HepG2 (cell line): ENCODE measurements at regions not wholly inside any gene's neighbourhood (a gene's known extent, or its start where the extent isn't known, plus 50 kb on each side); places are given as distances from the start of the nearest gene placed in this dataset.

ENCODE experiments used
- ATAC-seq: fragments of 200-7000 bp; cut with Tn5 transposase; 3 replicates; pipeline ENCODE4 v1.9.1; 2020; ENCODE audit warnings: mild to moderate bottlenecking, moderate library complexity
- BruUV-seq: library from RNA; stranded (reverse); fragments of 400-500 nt; replicated peaks from 2 replicates; lab custom pipeline; 2021; lab: Mats Ljungman, UMichigan
- CTCF ChIA-PET: fragments of 300-600 bp; formaldehyde crosslinking; extraction: SDS; loops from one replicate; lab custom pipeline; 2021; ENCODE audit warnings: low total read pairs, inconsistent platforms, low intra/inter-chr PET ratio; lab: Yijun Ruan, JAX
- POLR2A ChIA-PET: fragments of 350-600 bp; sonication (Branson Sonifier 250); formaldehyde crosslinking; loops from one replicate; lab custom pipeline; 2020; ENCODE audit warnings: antibody characterized with exemption, inconsistent platforms; lab: Yijun Ruan, JAX
- DNase-seq: peaks from one replicate; pipeline ENCODE4 v3.0.0-alpha.2; 2015; ENCODE audit warnings: low spot score
- FAIRE-seq: peaks from 3 replicates; lab custom pipeline; 2011; peaks lifted over from hg19 to GRCh38; lab: Jason Lieb, UNC
- H2AFZ ChIP-seq: one replicate; pipeline ENCODE4 v1.6.1; 2011; ENCODE audit warnings: low read length, inconsistent platforms
- H3K27ac ChIP-seq: fragments of 300-600 bp; 3 replicates; pipeline ENCODE4 v1.8.0; 2011; ENCODE audit warnings: mixed run types, mild to moderate bottlenecking, mixed read lengths, low read length, inconsistent platforms; ENCODE audit not compliant: insufficient read depth; ENCODE audit errors: extremely low read length
- H3K27me3 ChIP-seq, 2 experiments: fragments of 200-600 bp in 1 of 2; 2 replicates in 1 of 2; 3 replicates in 1 of 2; pipeline versions ENCODE4 v1.6.0 to v1.8.0; 2011; ENCODE audit warnings: low read length in 2 of 2, mild to moderate bottlenecking in 2 of 2, moderate library complexity in 2 of 2, inconsistent platforms in 1 of 2; ENCODE audit not compliant: insufficient read depth in 2 of 2, control insufficient read depth in 1 of 2
- H3K36me3 ChIP-seq, 2 experiments: fragments of 200-600 bp in 1 of 2; replicated peaks in 1 of 2; 2 replicates in 1 of 2; 3 replicates in 1 of 2; pipeline versions ENCODE4 v1.5.1 to v1.8.0; 2011; ENCODE audit warnings: low read length in 2 of 2, inconsistent platforms in 1 of 2; ENCODE audit not compliant: insufficient read depth in 2 of 2, control insufficient read depth in 1 of 2
- H3K4me1 ChIP-seq: 2 replicates; pipeline ENCODE4 v1.5.1; 2012; ENCODE audit warnings: low read length, inconsistent platforms; ENCODE audit not compliant: insufficient read depth
- H3K4me2 ChIP-seq: 2 replicates; pipeline ENCODE4 v1.6.0; 2011; ENCODE audit warnings: low read depth, low read length, inconsistent platforms
- H3K4me3 ChIP-seq, 3 experiments: fragments of 200-600 bp in 1 of 3; sonication (generic), shearing (Covaris generic) in 1 of 3; replicated peaks in 1 of 3; 2 replicates each; pipeline ENCODE4 v1.5.1; 2011 to 2016; ENCODE audit warnings: low read length in 3 of 3, inconsistent platforms in 2 of 3, low read depth in 2 of 3, mild to moderate bottlenecking in 2 of 3, control low read depth in 1 of 3, mixed read lengths in 1 of 3; ENCODE audit not compliant: insufficient read depth in 1 of 3
- H3K79me2 ChIP-seq: one replicate; pipeline ENCODE4 v1.6.1; 2011; ENCODE audit warnings: low read length, inconsistent platforms; ENCODE audit not compliant: insufficient read depth
- H3K9ac ChIP-seq: 2 replicates; pipeline ENCODE4 v1.6.0; 2011; ENCODE audit warnings: mild to moderate bottlenecking, low read depth, low read length, inconsistent platforms; ENCODE audit not compliant: insufficient read depth
- H3K9me3 ChIP-seq: 2 replicates; pipeline ENCODE4 v1.5.1; 2012; ENCODE audit warnings: mild to moderate bottlenecking, low read length
- H4K20me1 ChIP-seq: 2 replicates; pipeline ENCODE4 v1.6.0; 2011; ENCODE audit warnings: inconsistent platforms, mild to moderate bottlenecking, low read length, moderate library complexity; ENCODE audit not compliant: insufficient read depth
- CEBPZ ChIP-seq: IDR thresholded peaks from 2 replicates; pipeline ENCODE4 v1.6.1; 2012; ENCODE audit warnings: low read length, improper control_type of control experiment
- HNRNPH1 ChIP-seq: fragments of 200-400 bp; formaldehyde crosslinking; optimal IDR thresholded peaks from 2 replicates; pipeline ENCODE3; 2017; ENCODE audit warnings: mild to moderate bottlenecking, low read depth, low read length
- MIER3 ChIP-seq: IDR thresholded peaks from 2 replicates; pipeline ENCODE4 v1.6.1; 2016; ENCODE audit warnings: missing compliant biosample characterization, borderline replicate concordance
- RBM22 ChIP-seq: fragments of 200-400 bp; formaldehyde crosslinking; optimal IDR thresholded peaks from 2 replicates; pipeline ENCODE3; 2017; ENCODE audit warnings: mild to moderate bottlenecking, low read length, moderate library complexity
- RXRA ChIP-seq: sonication (generic); formaldehyde crosslinking; IDR thresholded peaks from 2 replicates; pipeline ENCODE4 v1.5.1; 2020; ENCODE audit warnings: missing genetic modification reagents
- ZNF350 ChIP-seq: sonication (generic); formaldehyde crosslinking; IDR thresholded peaks from 2 replicates; pipeline ENCODE4 v1.4.0; 2020; ENCODE audit warnings: mild to moderate bottlenecking, low read depth, missing genetic modification reagents, borderline replicate concordance
- ZNF616 ChIP-seq: sonication (generic); formaldehyde crosslinking; IDR thresholded peaks from 2 replicates; pipeline ENCODE4 v1.5.0; 2020; ENCODE audit warnings: low read depth, mild to moderate bottlenecking, missing genetic modification reagents
- ZNF7 ChIP-seq: IDR thresholded peaks from 2 replicates; pipeline ENCODE4 v1.6.1; 2016; ENCODE audit warnings: missing biosample characterization, missing genetic modification reagents
- WGBS: methylation state at CpG from one replicate; pipeline ENCODE4 v1.1.6; 2017; ENCODE audit warnings: low lambda C conversion rate; 5-methylcytosine and 5-hydroxymethylcytosine counted together
- in situ Hi-C: cut with HindIII; loops from 2 replicates; pipeline ENCODE4 v1.10.0; 2017; ENCODE audit warnings: low pct_unique_long_range_greater_than_20kb; ENCODE audit not compliant: extremely low pct_ligation_motif_present
- intact Hi-C: fragments of 100-400 bp; cut with micrococcal nuclease; formaldehyde crosslinking; loops from one replicate; pipeline ENCODE4 v1.10.0; 2022; ENCODE audit not compliant: unreplicated experiment

GRCh38 chr4:164212134-164212533 lies 541.8 kb upstream of the SMIM31 start:
- BruUV-seq: no TSS peak
- H3K27me3 ChIP-seq: no peaks in the 10 kb centered on the region; a peak in 1 of 5 replicates
- H3K4me3 ChIP-seq: no peak overlapping the region
- no peaks in the 10 kb centered on the region for H3K9me3 ChIP-seq
- FAIRE-seq: no peak
- CTCF ChIA-PET: no interaction called here
- intact Hi-C loops (no loop called here), in situ Hi-C loops (no loop called here)
- H3K4me1 ChIP-seq: no peaks in the 10 kb centered on the region
- H3K79me2 ChIP-seq: no peaks in the 10 kb centered on the region
- TF ChIP-seq ZNF7 (CRISPR knock-in tag) (no peak), RXRA (CRISPR knock-in tag) (no peak), ZNF616 (no peak), HNRNPH1 (no peak), MIER3 (no peak), ZNF350 (CRISPR knock-in tag) (no peak), RBM22 (no peak), CEBPZ (no peak)
- DNase-seq: no peak
- no peaks in the 10 kb centered on the region for H3K36me3 ChIP-seq
- H3K4me2 ChIP-seq: no peak overlapping the region
- POLR2A ChIA-PET: no interaction called here
- no peak overlapping the region for H3K27ac ChIP-seq
- no peak overlapping the region for H2AFZ ChIP-seq
- H4K20me1 ChIP-seq: no peaks in the 10 kb centered on the region
- 33% methylated on average over 1 of the region's 1 CpG for WGBS
- no peak overlapping the region for H3K9ac ChIP-seq
- ATAC-seq: no peak
